MM.1S (cell line): ENCODE measurements at regions not wholly inside any gene's neighbourhood (a gene's known extent, or its start where the extent isn't known, plus 50 kb on each side); places are given as distances from the start of the nearest gene placed in this dataset.

Source experiments
- EZH2 ChIP-seq: fragments of 300-600 bp; sonication (generic); optimal IDR thresholded peaks from 2 replicates; pipeline ENCODE3; 2017; ENCODE audit warnings: low read depth, mild to moderate bottlenecking, antibody characterized with exemption, low read length, mixed read lengths
- TF ChIP-seq, protein P1 (sequence below): fragments of 300-600 bp; sonication (generic); IDR thresholded peaks from 2 replicates; pipeline ENCODE4 v1.5.1; 2016; ENCODE audit warnings: antibody characterized with exemption, low read length, mixed read lengths

DNA sequence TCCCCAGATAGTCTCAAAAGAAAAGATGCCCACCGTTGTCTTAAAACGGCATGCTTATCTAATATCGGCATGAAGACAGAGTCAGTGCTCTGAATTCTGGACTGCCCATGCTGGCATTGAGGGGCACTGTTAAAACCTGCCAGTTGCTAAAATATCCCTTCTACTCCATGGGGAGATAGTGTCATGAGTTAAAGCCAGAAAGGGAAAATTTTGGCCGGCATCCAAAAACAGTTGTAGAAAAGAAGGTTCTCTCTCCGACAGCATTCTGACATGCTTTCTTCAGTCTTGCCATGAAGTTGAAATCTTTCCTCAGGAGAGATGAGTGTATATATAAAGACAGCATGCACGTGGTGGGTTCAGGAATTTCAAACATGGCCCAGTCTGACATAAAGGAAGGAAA, 401.3 kb upstream of the PIK3C3 start:
- TF ChIP-seq, protein P1, sequence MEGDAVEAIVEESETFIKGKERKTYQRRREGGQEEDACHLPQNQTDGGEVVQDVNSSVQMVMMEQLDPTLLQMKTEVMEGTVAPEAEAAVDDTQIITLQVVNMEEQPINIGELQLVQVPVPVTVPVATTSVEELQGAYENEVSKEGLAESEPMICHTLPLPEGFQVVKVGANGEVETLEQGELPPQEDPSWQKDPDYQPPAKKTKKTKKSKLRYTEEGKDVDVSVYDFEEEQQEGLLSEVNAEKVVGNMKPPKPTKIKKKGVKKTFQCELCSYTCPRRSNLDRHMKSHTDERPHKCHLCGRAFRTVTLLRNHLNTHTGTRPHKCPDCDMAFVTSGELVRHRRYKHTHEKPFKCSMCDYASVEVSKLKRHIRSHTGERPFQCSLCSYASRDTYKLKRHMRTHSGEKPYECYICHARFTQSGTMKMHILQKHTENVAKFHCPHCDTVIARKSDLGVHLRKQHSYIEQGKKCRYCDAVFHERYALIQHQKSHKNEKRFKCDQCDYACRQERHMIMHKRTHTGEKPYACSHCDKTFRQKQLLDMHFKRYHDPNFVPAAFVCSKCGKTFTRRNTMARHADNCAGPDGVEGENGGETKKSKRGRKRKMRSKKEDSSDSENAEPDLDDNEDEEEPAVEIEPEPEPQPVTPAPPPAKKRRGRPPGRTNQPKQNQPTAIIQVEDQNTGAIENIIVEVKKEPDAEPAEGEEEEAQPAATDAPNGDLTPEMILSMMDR, result no peak
- no peak for TF ChIP-seq EZH2
